ENCODE measurements at regions not wholly inside any gene's neighbourhood (a gene's known extent, or its start where the extent isn't known, plus 50 kb on each side); places are given as distances from the start of the nearest gene placed in this dataset.
A peak's percentile ranks its signal among the peaks of the same experiment; 100 is the strongest.
"Not testable (repeated sequence)": the region's sequence is repeated elsewhere in the genome, so short reads cannot be mapped to it uniquely, and the experiment has no call there.

- H2AK5ac ChIP-seq (ENCODE audit: low read depth, low read length); H4K20me1 ChIP-seq (replicated peaks in 1 of 2; ENCODE audit: control insufficient read depth in 1 of 2, insufficient read depth in 2 of 2, low read length in 2 of 2); H3K79me1 ChIP-seq (ENCODE audit: low read depth, low read length); H3K23ac ChIP-seq (ENCODE audit: insufficient read length); H3K27me3 ChIP-seq (replicated peaks in 1 of 4; ENCODE audit: control insufficient read depth in 3 of 4, extremely low read depth in 1 of 4, insufficient read depth in 3 of 4, low read length in 3 of 4); H4K8ac ChIP-seq (ENCODE audit: extremely low read depth, insufficient read depth, low read length); H3K27ac ChIP-seq (ENCODE audit: low read depth, low read length); H3K79me2 ChIP-seq (ENCODE audit: control insufficient read depth in 1 of 2, insufficient read depth in 2 of 2, low read length in 2 of 2); H2BK5ac ChIP-seq (ENCODE audit: low read depth, low read length); H3K9me3 ChIP-seq (ENCODE audit: insufficient read depth in 2 of 2, low read depth in 1 of 2, low read length in 1 of 2); H3K18ac ChIP-seq (ENCODE audit: extremely low read depth, low read length); H4K5ac ChIP-seq (ENCODE audit: insufficient read length, low read depth, low read length); FAIRE-seq; H3K4me1 ChIP-seq (replicated peaks in 1 of 4; ENCODE audit: control insufficient read depth in 3 of 4, insufficient read depth in 4 of 4, low read length in 3 of 4); H3K4ac ChIP-seq (replicated peaks; ENCODE audit: insufficient read length, low read depth, low read length); H3K4me3 ChIP-seq (ENCODE audit: extremely low read depth in 1 of 4, insufficient read depth in 2 of 4, low read depth in 3 of 4, low read length in 4 of 4); H2BK120ac ChIP-seq (replicated peaks; ENCODE audit: low read depth, low read length); DNase-seq (ENCODE audit: low read depth in 1 of 2, low spot score in 2 of 2); H3K23me2 ChIP-seq (ENCODE audit: low read depth, low read length); H3K56ac ChIP-seq (replicated peaks; ENCODE audit: insufficient read length, low read depth, low read length); H3K4me2 ChIP-seq (ENCODE audit: insufficient read depth in 1 of 2, low read depth in 2 of 2, low read length in 2 of 2); H2BK20ac ChIP-seq (ENCODE audit: low read length); CTCF ChIA-PET (ENCODE audit: partially characterized antibody); H2BK12ac ChIP-seq (ENCODE audit: low read depth, low read length); H3K36me3 ChIP-seq (ENCODE audit: control insufficient read depth in 2 of 4, insufficient read depth in 4 of 4, low read length in 3 of 4); POLR2A ChIA-PET (ENCODE audit: partially characterized antibody); H3K9ac ChIP-seq (replicated peaks in 1 of 4; ENCODE audit: extremely low read depth in 1 of 4, low read depth in 3 of 4, low read length in 3 of 4); H3K14ac ChIP-seq (ENCODE audit: insufficient read length); H2BK15ac ChIP-seq (ENCODE audit: low read length); H2AFZ ChIP-seq (ENCODE audit: low read length); H4K91ac ChIP-seq (replicated peaks; ENCODE audit: insufficient read length, low read length): not testable (repeated sequence)
- peak; percentile 14; the same call in 1 of the 2 replicates for TF ChIP-seq MAFK (IDR thresholded peaks at IDR 0.05; ENCODE audit: low read depth, low read length)
- 94% methylated on average over 2 of the region's 2 CpGs; no CpG with 5 or more reads in 1 of the 2 experiments for WGBS, 2 experiments (ENCODE audit: extremely low coverage in 1 of 2, insufficient coverage in 1 of 2, insufficient read length in 1 of 2, insufficient replicate concordance in 2 of 2, low coverage in 1 of 2, low lambda C conversion rate in 2 of 2, missing lambda C conversion rate in 1 of 2)
These were observed 162.4 kb downstream of the ZFP64 start for GRCh38 chr20:52029129-52029528.

All from H1 (cell line).